WTC11 (cell line): ENCODE measurements at regions not wholly inside any gene's neighbourhood (a gene's known extent, or its start where the extent isn't known, plus 50 kb on each side); places are given as distances from the start of the nearest gene placed in this dataset.

ENCODE experiments used
- ATAC-seq: fragments of 200-7000 bp; cut with Tn5 transposase; 2 replicates; pipeline ENCODE4 v1.10.0; 2021; ENCODE audit warnings: mild to moderate bottlenecking, moderate library complexity
- CTCF ChIA-PET: fragments of 300-600 bp; sonication (Branson Sonifier 250); formaldehyde crosslinking; loops from one replicate; lab custom pipeline; 2021; ENCODE audit warnings: antibody characterized with exemption; lab: Charles Lee
- POLR2A ChIA-PET: fragments of 350-600 bp; sonication (Branson Sonifier 250); formaldehyde crosslinking; loops from one replicate; lab custom pipeline; 2021; ENCODE audit warnings: antibody characterized with exemption; lab: Charles Lee
- DNase-seq: peaks from one replicate; pipeline ENCODE4 v3.0.0; 2021; ENCODE audit warnings: low spot score
- H3K27ac Mint-ChIP-seq: 2 replicates; pipeline ENCODE4 v1.8.0; 2021; ENCODE audit warnings: mixed read lengths
- H3K27me3 Mint-ChIP-seq: 2 replicates; pipeline ENCODE4 v1.8.0; 2021; ENCODE audit warnings: low read depth, mild to moderate bottlenecking, moderate library complexity, mixed read lengths
- H3K36me3 Mint-ChIP-seq: 2 replicates; pipeline ENCODE4 v1.8.0; 2021; ENCODE audit warnings: mixed read lengths
- H3K4me1 Mint-ChIP-seq: 2 replicates; pipeline ENCODE4 v1.8.0; 2022; ENCODE audit warnings: mixed read lengths
- H3K4me3 Mint-ChIP-seq: 2 replicates; pipeline ENCODE4 v1.8.0; 2021; ENCODE audit warnings: mild to moderate bottlenecking, moderate library complexity, mixed read lengths
- H3K9me3 Mint-ChIP-seq: 2 replicates; pipeline ENCODE4 v1.8.0; 2021; ENCODE audit warnings: mixed read lengths
- ATF6 ChIP-seq: sonication (generic); formaldehyde crosslinking; IDR thresholded peaks from 2 replicates; pipeline ENCODE4 v1.8.1; 2023; ENCODE audit warnings: mild to moderate bottlenecking, missing genetic modification reagents
- CREB1 ChIP-seq: sonication (generic); formaldehyde crosslinking; IDR thresholded peaks from 2 replicates; pipeline ENCODE4 v1.8.0; 2023; ENCODE audit warnings: mild to moderate bottlenecking, missing genetic modification reagents
- E2F5 ChIP-seq: sonication (generic); formaldehyde crosslinking; IDR thresholded peaks from 2 replicates; pipeline ENCODE4 v1.8.1; 2022; ENCODE audit warnings: mild to moderate bottlenecking, moderate library complexity, missing genetic modification reagents
- FOXJ3 ChIP-seq: sonication (generic); formaldehyde crosslinking; IDR thresholded peaks from 2 replicates; pipeline ENCODE4 v1.9.0; 2021; ENCODE audit warnings: missing genetic modification reagents, mild to moderate bottlenecking, borderline replicate concordance
- FOXP1 ChIP-seq: sonication (generic); formaldehyde crosslinking; IDR thresholded peaks from 2 replicates; pipeline ENCODE4 v1.8.0; 2022; ENCODE audit warnings: missing genetic modification reagents, mild to moderate bottlenecking, moderate library complexity, borderline replicate concordance
- GTF2I ChIP-seq: fragments of 250-450 bp; sonication (Bioruptor Pico); conservative IDR thresholded peaks from 2 replicates; pipeline ENCODE4 v1.4.0; 2021; ENCODE audit warnings: mild to moderate bottlenecking
- HMGA2 ChIP-seq: fragments of 250-450 bp; sonication (Bioruptor Pico); IDR thresholded peaks from 2 replicates; pipeline ENCODE4 v1.4.0; 2021; ENCODE audit warnings: mild to moderate bottlenecking, moderate library complexity
- IRF2 ChIP-seq: sonication (generic); formaldehyde crosslinking; IDR thresholded peaks from 2 replicates; pipeline ENCODE4 v1.8.0; 2022; ENCODE audit warnings: low read depth, missing genetic modification reagents, borderline replicate concordance
- JUN ChIP-seq: sonication (generic); formaldehyde crosslinking; IDR thresholded peaks from 2 replicates; pipeline ENCODE4 v1.8.0; 2023; ENCODE audit warnings: mild to moderate bottlenecking, missing genetic modification reagents
- SP1 ChIP-seq: sonication (generic); formaldehyde crosslinking; conservative IDR thresholded peaks from 2 replicates; pipeline ENCODE4 v1.8.1; 2022; ENCODE audit warnings: missing genetic modification reagents
- STAT6 ChIP-seq: sonication (generic); formaldehyde crosslinking; conservative IDR thresholded peaks from 2 replicates; pipeline ENCODE4 v1.8.1; 2023; ENCODE audit warnings: mild to moderate bottlenecking, low read depth, missing genetic modification reagents, moderate library complexity
- TEAD1 ChIP-seq: sonication (generic); formaldehyde crosslinking; IDR thresholded peaks from 2 replicates; pipeline ENCODE4 v1.8.0; 2022; ENCODE audit warnings: mild to moderate bottlenecking, missing genetic modification reagents
- TP53 ChIP-seq: sonication (generic); formaldehyde crosslinking; IDR thresholded peaks from 2 replicates; pipeline ENCODE4 v1.8.1; 2023; ENCODE audit warnings: mild to moderate bottlenecking, missing genetic modification reagents
- USF1 ChIP-seq: sonication (generic); formaldehyde crosslinking; IDR thresholded peaks from 2 replicates; pipeline ENCODE4 v1.8.0; 2022; ENCODE audit warnings: mild to moderate bottlenecking, missing genetic modification reagents
- USF2 ChIP-seq: sonication (generic); formaldehyde crosslinking; IDR thresholded peaks from 2 replicates; pipeline ENCODE4 v1.8.1; 2023; ENCODE audit warnings: mild to moderate bottlenecking, missing genetic modification reagents, moderate library complexity
- ZNF423 ChIP-seq: fragments of 250-450 bp; sonication (Bioruptor Pico); IDR thresholded peaks from 2 replicates; pipeline ENCODE4 v2.1.2; 2022; ENCODE audit warnings: mild to moderate bottlenecking, moderate library complexity
- ZNF671 ChIP-seq: fragments of 250-450 bp; sonication (Bioruptor Pico); IDR thresholded peaks from 2 replicates; pipeline ENCODE4 v1.8.0; 2021; ENCODE audit warnings: mild to moderate bottlenecking
- ZSCAN18 ChIP-seq: fragments of 250-450 bp; sonication (Bioruptor Pico); IDR thresholded peaks from 2 replicates; pipeline ENCODE4 v2.1.2; 2022; ENCODE audit warnings: mild to moderate bottlenecking, moderate library complexity
- TF ChIP-seq, protein P1 (sequence below): fragments of 250-450 bp; sonication (Bioruptor Pico); IDR thresholded peaks from 2 replicates; pipeline ENCODE4 v1.8.0; 2021; ENCODE audit warnings: mild to moderate bottlenecking

DNA sequence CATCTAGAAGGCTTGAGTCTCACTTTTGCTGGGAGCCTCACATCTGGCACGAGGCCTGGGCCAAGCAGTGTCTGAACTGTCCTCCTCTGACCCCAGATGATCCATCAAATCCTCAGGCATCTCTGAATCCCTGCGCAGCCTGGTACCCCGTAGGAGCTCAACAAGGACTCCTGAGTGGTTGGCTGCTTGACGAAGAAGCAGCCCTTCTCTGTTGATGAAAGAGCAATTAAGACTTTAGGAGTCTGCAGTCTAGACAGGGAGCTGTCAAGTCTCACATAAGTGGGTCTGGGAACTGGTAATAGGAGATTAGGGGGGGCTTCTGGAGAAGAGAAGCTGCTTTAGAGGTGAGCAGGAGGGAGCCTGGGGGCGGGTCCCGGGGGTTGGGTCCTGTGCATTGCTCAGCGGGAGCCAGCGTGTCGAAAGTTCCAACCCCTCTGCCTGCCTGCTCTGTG lies 326.0 kb downstream of the RPS24 start (continued):
- TF ChIP-seq STAT6 (CRISPR knock-in tag) (no peak), HMGA2 (CRISPR knock-in tag) (no peak), ZNF423 (CRISPR knock-in tag) (no peak), IRF2 (CRISPR knock-in tag) (no peak)

GRCh38 chr10:78360284-78360683 lies 326.6 kb downstream of the RPS24 start:
- no peak for ATAC-seq
- Mint-ChIP-seq H3K36me3 (no peaks in the 10 kb centered on the region), H3K27me3 (peaks cover 8% of the 10 kb centered on the region), H3K4me3 (no peak overlapping the region), H3K9me3 (no peaks in the 10 kb centered on the region), H3K4me1 (peaks cover 40% of the 10 kb centered on the region), H3K27ac (no peak overlapping the region)
- ChIA-PET CTCF (interaction anchor here (1.2 to 1.6 kb wide), 4 partner anchors 12 to 313 kb away, joined by 4 to 6 read pairs (median 5); no protein-coding TSS in a partner anchor), POLR2A (interaction anchor here (1.1 kb wide), 1 partner anchor 54 kb away, joined by 3 read pairs; no protein-coding TSS in a partner anchor)
- no peak for TF ChIP-seq FOXP1 (CRISPR knock-in tag)
- TF ChIP-seq GTF2I (CRISPR knock-in tag): 0 out of 2 replicates have a peak, but pooled peaks have one; percentile 4
- no peak for DNase-seq

DNA sequence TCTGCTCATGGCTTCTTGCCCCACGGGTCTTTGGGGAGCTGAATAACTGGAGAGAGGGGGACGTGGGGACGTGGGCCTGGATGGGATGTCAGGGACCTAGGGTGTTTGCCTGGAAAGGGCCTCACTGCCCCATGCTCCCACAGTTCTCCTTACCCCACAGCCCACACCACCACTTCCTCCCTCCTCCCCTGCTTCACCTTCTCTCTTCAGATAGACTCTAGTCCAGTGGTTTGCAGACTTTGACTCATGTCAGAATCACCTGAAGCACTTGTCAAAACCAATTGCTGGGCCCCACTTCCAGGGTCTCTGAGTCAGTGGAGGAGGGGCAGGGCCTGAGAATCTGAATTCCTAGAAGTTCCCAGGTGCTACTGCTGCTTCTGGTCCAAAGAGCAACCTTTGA lies 327.4 kb downstream of the RPS24 start:
- Mint-ChIP-seq H3K27me3 (peaks cover 8% of the 10 kb centered on the region), H3K9me3 (no peaks in the 10 kb centered on the region), H3K4me1 (peaks cover 40% of the 10 kb centered on the region), H3K27ac (no peak overlapping the region), H3K4me3 (no peak overlapping the region), H3K36me3 (no peaks in the 10 kb centered on the region)
- TF ChIP-seq E2F5: no peak
- POLR2A ChIA-PET: no interaction called here
- CTCF ChIA-PET: no interaction called here
- DNase-seq (no peak), ATAC-seq (no peak)

GRCh38 chr10:78362406-78363022 lies 328.9 kb downstream of the RPS24 start:
- no peaks in the 10 kb centered on the region for H3K9me3 Mint-ChIP-seq
- no peak overlapping the region for H3K4me3 Mint-ChIP-seq
- no peak overlapping the region for H3K27ac Mint-ChIP-seq
- H3K36me3 Mint-ChIP-seq: no peaks in the 10 kb centered on the region
- peaks cover 8% of the 10 kb centered on the region for H3K27me3 Mint-ChIP-seq
- ChIA-PET CTCF (no interaction called here), POLR2A (no interaction called here)
- no peak for DNase-seq
- no peak for ATAC-seq
- H3K4me1 Mint-ChIP-seq: peaks cover 35% of the 10 kb centered on the region
- no peak for TF ChIP-seq ZSCAN18
- no peak for TF ChIP-seq USF2 (CRISPR knock-in tag)
- TF ChIP-seq, protein P1, sequence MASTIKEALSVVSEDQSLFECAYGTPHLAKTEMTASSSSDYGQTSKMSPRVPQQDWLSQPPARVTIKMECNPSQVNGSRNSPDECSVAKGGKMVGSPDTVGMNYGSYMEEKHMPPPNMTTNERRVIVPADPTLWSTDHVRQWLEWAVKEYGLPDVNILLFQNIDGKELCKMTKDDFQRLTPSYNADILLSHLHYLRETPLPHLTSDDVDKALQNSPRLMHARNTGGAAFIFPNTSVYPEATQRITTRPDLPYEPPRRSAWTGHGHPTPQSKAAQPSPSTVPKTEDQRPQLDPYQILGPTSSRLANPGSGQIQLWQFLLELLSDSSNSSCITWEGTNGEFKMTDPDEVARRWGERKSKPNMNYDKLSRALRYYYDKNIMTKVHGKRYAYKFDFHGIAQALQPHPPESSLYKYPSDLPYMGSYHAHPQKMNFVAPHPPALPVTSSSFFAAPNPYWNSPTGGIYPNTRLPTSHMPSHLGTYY (CRISPR knock-in tag): no peak
- no peak for TF ChIP-seq CREB1 (CRISPR knock-in tag)
- no peak for TF ChIP-seq USF1
- TF ChIP-seq ATF6 (CRISPR knock-in tag): no peak
- no peak for TF ChIP-seq FOXP1 (CRISPR knock-in tag)
- no peak for TF ChIP-seq FOXJ3 (CRISPR knock-in tag)
- no peak for TF ChIP-seq TEAD1 (CRISPR knock-in tag)
- no peak for TF ChIP-seq TP53 (CRISPR knock-in tag)
- TF ChIP-seq JUN (CRISPR knock-in tag): no peak
- TF ChIP-seq ZNF671 (CRISPR knock-in tag): no peak
- no peak for TF ChIP-seq SP1
